AG09319 (cell line): ENCODE measurements at regions not wholly inside any gene's neighbourhood (a gene's known extent, or its start where the extent isn't known, plus 50 kb on each side); places are given as distances from the start of the nearest gene placed in this dataset.

ENCODE experiments used
- DNase-seq: peaks from one replicate; pipeline ENCODE4 v3.0.0-alpha.2; 2010; ENCODE audit warnings: low read depth; ENCODE audit errors: extremely low read depth
- CTCF ChIP-seq: IDR thresholded peaks from 2 replicates; pipeline ENCODE4 v1.5.1; 2011; ENCODE audit warnings: low read depth, mild to moderate bottlenecking, inconsistent platforms, low read length, moderate library complexity

- no peak for DNase-seq
- TF ChIP-seq CTCF = no peak
Measured at GRCh38 chr15:69660114-69660513, 207.5 kb downstream of the RPLP1 start.

GRCh38 chr15:69660658-69661405, 208.2 kb downstream of the RPLP1 start:
- no peak for DNase-seq
- TF ChIP-seq CTCF = no peak

- no peak for TF ChIP-seq CTCF
- DNase-seq = no peak
Measured at GRCh38 chr15:69661446-69661845, 208.8 kb downstream of the RPLP1 start.

GRCh38 chr15:69661871-69662644, 209.4 kb downstream of the RPLP1 start:
- TF ChIP-seq CTCF = no peak
- no peak for DNase-seq

GRCh38 chr15:69662645-69663000, 210.0 kb downstream of the RPLP1 start:
- DNase-seq = no peak
- TF ChIP-seq CTCF = no peak

GRCh38 chr15:69663441-69663840, 210.8 kb downstream of the RPLP1 start:
- no peak for DNase-seq
- TF ChIP-seq CTCF = no peak

- TF ChIP-seq CTCF = no peak
- DNase-seq = no peak
Measured at GRCh38 chr15:69663982-69664381, 211.4 kb downstream of the RPLP1 start.
